ENCODE measurements at regions not wholly inside any gene's neighbourhood (a gene's known extent, or its start where the extent isn't known, plus 50 kb on each side); places are given as distances from the start of the nearest gene placed in this dataset.
"Not testable (repeated sequence)": the region's sequence is repeated elsewhere in the genome, so short reads cannot be mapped to it uniquely, and the experiment has no call there.

- not testable (repeated sequence) for DNase-seq
Measured at GRCh38 chr1:219863816-219864215, 64.5 kb downstream of the SLC30A10 start.

GRCh38 chr1:219862366-219862765 lies 66.0 kb downstream of the SLC30A10 start:
- DNase-seq, result no peak

GRCh38 chr1:219858980-219859379 lies 69.4 kb downstream of the SLC30A10 start:
- DNase-seq, result no peak

- DNase-seq, result no peak
Measured at GRCh38 chr1:219847215-219847855, 81.0 kb downstream of the SLC30A10 start.

- DNase-seq, result not testable (repeated sequence)
Measured at GRCh38 chr1:219839595-219839994, 88.8 kb downstream of the SLC30A10 start.

GRCh38 chr1:219837994-219838294 lies 90.4 kb downstream of the SLC30A10 start:
- no peak for DNase-seq

- peak; percentile 52 for DNase-seq
Measured at GRCh38 chr1:219837274-219837993, 90.9 kb downstream of the SLC30A10 start.

- no peak for DNase-seq
Measured at GRCh38 chr1:219834314-219834917, 93.9 kb downstream of the SLC30A10 start.

GRCh38 chr1:219833214-219833815 lies 95.0 kb downstream of the SLC30A10 start:
- no peak for DNase-seq

- DNase-seq, result no peak
Measured at GRCh38 chr1:219826290-219826689, 102.1 kb downstream of the SLC30A10 start.

- DNase-seq, result no peak
Measured at GRCh38 chr1:219825355-219825754, 103.0 kb downstream of the SLC30A10 start.

- no peak for DNase-seq
Measured at GRCh38 chr1:219824338-219824737, 104.0 kb downstream of the SLC30A10 start.

- DNase-seq, result no peak
Measured at GRCh38 chr1:219820551-219820950, 107.8 kb downstream of the SLC30A10 start.

- no peak for DNase-seq
Measured at GRCh38 chr1:219817914-219818313, 110.4 kb downstream of the SLC30A10 start.

- no peak for DNase-seq
Measured at GRCh38 chr1:219813294-219813693, 115.1 kb downstream of the SLC30A10 start.

- peak; percentile 53 for DNase-seq
Measured at GRCh38 chr1:219812491-219813203, 115.7 kb downstream of the SLC30A10 start.

- no peak for DNase-seq
Measured at GRCh38 chr1:219812086-219812485, 116.3 kb downstream of the SLC30A10 start.

GRCh38 chr1:219810451-219810850 lies 117.9 kb downstream of the SLC30A10 start:
- no peak for DNase-seq

- no peak for DNase-seq
Measured at GRCh38 chr1:219808790-219809189, 119.6 kb downstream of the SLC30A10 start.

GRCh38 chr1:219806642-219807041 lies 121.7 kb downstream of the SLC30A10 start:
- DNase-seq, result no peak

GRCh38 chr1:219806020-219806419 lies 122.3 kb downstream of the SLC30A10 start:
- no peak for DNase-seq

GRCh38 chr1:219805191-219805590 lies 123.2 kb downstream of the SLC30A10 start:
- no peak for DNase-seq

GRCh38 chr1:219801156-219801820 lies 127.1 kb downstream of the SLC30A10 start:
- no peak for DNase-seq
